ENCODE measurements at regions not wholly inside any gene's neighbourhood (a gene's known extent, or its start where the extent isn't known, plus 50 kb on each side); places are given as distances from the start of the nearest gene placed in this dataset.

DNA sequence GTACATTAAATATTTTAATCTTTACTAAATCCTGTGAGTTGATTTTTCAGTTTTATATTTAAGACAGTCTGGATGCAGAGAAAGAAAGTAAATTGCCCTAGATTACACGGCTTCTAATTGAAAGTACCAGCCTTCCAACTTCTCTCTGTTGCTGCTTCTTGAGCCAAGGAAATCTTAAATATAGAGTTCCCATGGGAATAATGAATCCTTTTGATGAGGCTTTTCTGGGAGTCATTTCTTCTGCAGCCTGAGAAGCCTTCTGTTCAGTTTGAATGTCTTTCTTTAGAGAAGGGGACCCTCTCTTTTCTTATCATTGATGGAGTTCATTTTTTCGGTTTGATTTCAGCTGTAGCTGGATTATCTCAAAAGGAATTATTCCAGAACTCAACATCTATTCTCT lies 317.3 kb upstream of the PTPRD start:
- TF ChIP-seq, protein P1, sequence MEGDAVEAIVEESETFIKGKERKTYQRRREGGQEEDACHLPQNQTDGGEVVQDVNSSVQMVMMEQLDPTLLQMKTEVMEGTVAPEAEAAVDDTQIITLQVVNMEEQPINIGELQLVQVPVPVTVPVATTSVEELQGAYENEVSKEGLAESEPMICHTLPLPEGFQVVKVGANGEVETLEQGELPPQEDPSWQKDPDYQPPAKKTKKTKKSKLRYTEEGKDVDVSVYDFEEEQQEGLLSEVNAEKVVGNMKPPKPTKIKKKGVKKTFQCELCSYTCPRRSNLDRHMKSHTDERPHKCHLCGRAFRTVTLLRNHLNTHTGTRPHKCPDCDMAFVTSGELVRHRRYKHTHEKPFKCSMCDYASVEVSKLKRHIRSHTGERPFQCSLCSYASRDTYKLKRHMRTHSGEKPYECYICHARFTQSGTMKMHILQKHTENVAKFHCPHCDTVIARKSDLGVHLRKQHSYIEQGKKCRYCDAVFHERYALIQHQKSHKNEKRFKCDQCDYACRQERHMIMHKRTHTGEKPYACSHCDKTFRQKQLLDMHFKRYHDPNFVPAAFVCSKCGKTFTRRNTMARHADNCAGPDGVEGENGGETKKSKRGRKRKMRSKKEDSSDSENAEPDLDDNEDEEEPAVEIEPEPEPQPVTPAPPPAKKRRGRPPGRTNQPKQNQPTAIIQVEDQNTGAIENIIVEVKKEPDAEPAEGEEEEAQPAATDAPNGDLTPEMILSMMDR (IDR thresholded peaks at IDR 0.05; ENCODE audit: borderline replicate concordance, extremely low read depth, low read length, poor library complexity, severe bottlenecking): no peak
- no peak for TF ChIP-seq EZH2 (IDR thresholded peaks at IDR 0.05; ENCODE audit: borderline replicate concordance, low read depth, low read length, severe bottlenecking)
